HG03175 (cell line): ENCODE measurements at regions not wholly inside any gene's neighbourhood (a gene's known extent, or its start where the extent isn't known, plus 50 kb on each side); places are given as distances from the start of the nearest gene placed in this dataset.

ENCODE experiments used
- ATAC-seq: cut with Tn5 transposase; IDR thresholded peaks from one replicate; pipeline ENCODE4 v1.9.1; 2021; ENCODE audit warnings: mild to moderate bottlenecking, moderate library complexity; ENCODE audit not compliant: unreplicated experiment

GRCh38 chr9:118163751-118164150 is 459.5 kb downstream of the TLR4 start:
- no peak for ATAC-seq

GRCh38 chr9:118165451-118165850 is 461.2 kb downstream of the TLR4 start:
- no peak for ATAC-seq

GRCh38 chr9:118170032-118170955 is 466.1 kb downstream of the TLR4 start:
- no peak for ATAC-seq

- no peak for ATAC-seq
Measured at GRCh38 chr9:118177241-118177640, 473.0 kb downstream of the TLR4 start.

GRCh38 chr9:118183576-118183975 is 479.4 kb downstream of the TLR4 start:
- no peak for ATAC-seq

GRCh38 chr9:118187408-118187807 is 483.2 kb downstream of the TLR4 start:
- no peak for ATAC-seq

GRCh38 chr9:118189615-118190014 is 485.4 kb downstream of the TLR4 start:
- no peak for ATAC-seq

- ATAC-seq = no peak
Measured at GRCh38 chr9:118192807-118193206, 488.6 kb downstream of the TLR4 start.

- ATAC-seq = no peak
Measured at GRCh38 chr9:118209343-118209742, 505.1 kb downstream of the TLR4 start.

GRCh38 chr9:118215549-118215948 is 511.3 kb downstream of the TLR4 start:
- ATAC-seq = no peak

- no peak for ATAC-seq
Measured at GRCh38 chr9:118222375-118222774, 518.2 kb downstream of the TLR4 start.

- ATAC-seq = no peak
Measured at GRCh38 chr9:118223111-118223510, 518.9 kb downstream of the TLR4 start.

GRCh38 chr9:118230329-118230728 is 526.1 kb downstream of the TLR4 start:
- ATAC-seq = no peak

GRCh38 chr9:118236625-118237024 is 532.4 kb downstream of the TLR4 start:
- ATAC-seq = no peak

- no peak for ATAC-seq
Measured at GRCh38 chr9:118238139-118238538, 533.9 kb downstream of the TLR4 start.

- no peak for ATAC-seq
Measured at GRCh38 chr9:118252027-118252426, 547.8 kb downstream of the TLR4 start.

GRCh38 chr9:118262191-118262590 is 558.0 kb downstream of the TLR4 start:
- ATAC-seq = no peak

- no peak for ATAC-seq
Measured at GRCh38 chr9:118263949-118264348, 559.7 kb downstream of the TLR4 start.

- ATAC-seq = no peak
Measured at GRCh38 chr9:118268046-118268445, 563.8 kb downstream of the TLR4 start.

- no peak for ATAC-seq
Measured at GRCh38 chr9:118269623-118270022, 565.4 kb downstream of the TLR4 start.

GRCh38 chr9:118271331-118271730 is 567.1 kb downstream of the TLR4 start:
- no peak for ATAC-seq

GRCh38 chr9:118271936-118272335 is 567.7 kb downstream of the TLR4 start:
- ATAC-seq = no peak

- no peak for ATAC-seq
Measured at GRCh38 chr9:118273048-118273447, 568.8 kb downstream of the TLR4 start.
